ENCODE measurements at regions not wholly inside any gene's neighbourhood (a gene's known extent, or its start where the extent isn't known, plus 50 kb on each side); places are given as distances from the start of the nearest gene placed in this dataset.
A peak's percentile ranks its signal among the peaks of the same experiment; 100 is the strongest.
"Not testable (repeated sequence)": the region's sequence is repeated elsewhere in the genome, so short reads cannot be mapped to it uniquely, and the experiment has no call there.

DNA sequence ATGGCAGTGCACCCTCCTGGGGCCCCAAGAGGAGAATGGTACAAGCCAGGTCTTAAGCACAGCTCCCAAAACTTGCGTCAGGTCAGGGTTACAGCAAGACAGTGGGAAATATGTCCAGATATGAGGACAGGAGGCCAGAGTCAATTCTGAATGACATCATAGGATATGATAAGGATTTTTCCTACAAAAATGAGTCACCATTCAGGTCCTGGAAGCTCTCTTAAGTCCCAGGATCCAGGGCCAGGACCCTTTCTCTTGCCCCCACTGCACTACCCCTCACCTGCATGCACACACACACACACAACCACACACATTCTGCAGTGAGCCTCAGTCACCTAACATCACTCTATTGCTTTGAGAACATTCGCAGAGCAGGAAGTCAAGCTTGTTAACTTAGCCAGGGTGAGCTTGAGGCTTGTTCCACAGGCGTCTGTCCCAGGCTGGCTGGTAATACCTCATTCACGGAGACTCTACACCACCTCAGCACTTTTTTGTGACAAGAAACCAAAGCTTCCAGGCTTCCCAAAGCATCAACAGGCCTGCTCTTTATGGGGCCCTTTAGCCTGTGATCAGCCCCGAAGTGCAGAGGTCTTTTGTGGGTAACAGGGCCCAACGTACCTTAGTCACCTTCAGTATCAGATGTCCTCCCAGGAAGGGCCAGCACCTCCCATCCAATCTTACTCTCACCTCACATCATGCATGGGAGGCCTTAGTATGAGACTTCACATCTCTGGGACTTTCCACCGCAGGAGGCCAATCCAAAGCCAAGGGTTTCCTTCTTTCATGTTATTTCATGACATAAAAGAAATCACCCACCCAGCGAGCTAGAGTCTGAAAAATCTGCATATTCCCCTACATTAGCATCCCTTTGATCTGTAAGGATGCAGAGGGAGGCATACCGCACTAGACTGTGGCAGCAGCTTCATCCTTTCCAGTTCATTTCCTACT is 74.0 kb upstream of the LIPC start:
- no peaks in the 10 kb centered on the region for H3K36me3 ChIP-seq
- no peaks in the 10 kb centered on the region for H3K9me3 ChIP-seq
- no peak for DNase-seq
- peaks cover 0 to 27% (median 18%) of the 10 kb centered on the region in 4 donors for H3K4me1 ChIP-seq
- no peak overlapping the region for H3K4me3 ChIP-seq
- no peaks in the 10 kb centered on the region for H3K27me3 ChIP-seq
- intact Hi-C loops (cut with DNase I), result no loop called here
- whole genome bisulfite sequencing, 2 donors, result 80 to 90% methylated on average over 9 of the region's 9 CpGs
- TF ChIP-seq POLR2AphosphoS5 (IDR thresholded peaks at IDR 0.05) (no peak), EP300 (IDR thresholded peaks at IDR 0.05) (no peak), POLR2A (IDR thresholded peaks at IDR 0.05) (no peak)
- TF ChIP-seq, protein P1, sequence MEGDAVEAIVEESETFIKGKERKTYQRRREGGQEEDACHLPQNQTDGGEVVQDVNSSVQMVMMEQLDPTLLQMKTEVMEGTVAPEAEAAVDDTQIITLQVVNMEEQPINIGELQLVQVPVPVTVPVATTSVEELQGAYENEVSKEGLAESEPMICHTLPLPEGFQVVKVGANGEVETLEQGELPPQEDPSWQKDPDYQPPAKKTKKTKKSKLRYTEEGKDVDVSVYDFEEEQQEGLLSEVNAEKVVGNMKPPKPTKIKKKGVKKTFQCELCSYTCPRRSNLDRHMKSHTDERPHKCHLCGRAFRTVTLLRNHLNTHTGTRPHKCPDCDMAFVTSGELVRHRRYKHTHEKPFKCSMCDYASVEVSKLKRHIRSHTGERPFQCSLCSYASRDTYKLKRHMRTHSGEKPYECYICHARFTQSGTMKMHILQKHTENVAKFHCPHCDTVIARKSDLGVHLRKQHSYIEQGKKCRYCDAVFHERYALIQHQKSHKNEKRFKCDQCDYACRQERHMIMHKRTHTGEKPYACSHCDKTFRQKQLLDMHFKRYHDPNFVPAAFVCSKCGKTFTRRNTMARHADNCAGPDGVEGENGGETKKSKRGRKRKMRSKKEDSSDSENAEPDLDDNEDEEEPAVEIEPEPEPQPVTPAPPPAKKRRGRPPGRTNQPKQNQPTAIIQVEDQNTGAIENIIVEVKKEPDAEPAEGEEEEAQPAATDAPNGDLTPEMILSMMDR (IDR thresholded peaks at IDR 0.05), result no peak
- no peak overlapping the region for H3K27ac ChIP-seq

DNA sequence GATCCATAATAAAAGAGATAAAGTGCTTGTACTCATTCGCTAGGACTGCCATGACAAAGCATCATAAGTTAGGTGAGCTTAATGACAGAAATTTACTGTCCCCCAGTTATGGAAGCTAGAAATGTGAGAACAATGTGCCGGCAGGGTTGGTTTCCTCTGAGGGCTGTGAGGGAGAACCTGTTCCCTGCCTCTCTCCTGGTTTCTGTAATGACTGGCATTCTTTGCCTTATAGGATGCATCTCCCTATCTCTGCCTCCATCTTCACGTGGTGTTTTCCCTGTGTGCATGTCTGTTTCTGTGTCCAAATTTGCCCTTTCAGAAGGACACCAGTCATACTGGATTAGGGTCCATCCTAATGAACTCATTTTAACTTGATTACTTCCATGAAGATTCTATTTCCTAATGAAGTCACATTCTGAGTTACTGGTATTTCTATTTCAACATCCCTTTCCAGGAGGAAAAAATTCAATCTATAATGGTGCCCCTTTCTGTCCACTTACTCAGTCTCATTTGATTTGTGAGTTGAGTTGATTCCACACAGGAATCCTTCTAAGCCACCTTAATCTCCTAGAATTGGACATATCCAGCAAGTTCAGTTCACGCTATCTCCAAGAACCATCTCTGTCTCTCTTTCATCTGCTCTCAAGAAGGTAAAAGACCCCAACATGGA is 71.2 kb upstream of the LIPC start:
- no peaks in the 10 kb centered on the region for H3K36me3 ChIP-seq
- peaks cover 0 to 28% (median 20%) of the 10 kb centered on the region in 4 donors for H3K4me1 ChIP-seq
- no peak overlapping the region for H3K4me3 ChIP-seq
- no peak for TF ChIP-seq POLR2AphosphoS5 (IDR thresholded peaks at IDR 0.05)
- TF ChIP-seq POLR2A (IDR thresholded peaks at IDR 0.05), result no peak
- TF ChIP-seq, protein P1 (IDR thresholded peaks at IDR 0.05), result no peak
- no peak for TF ChIP-seq EP300 (IDR thresholded peaks at IDR 0.05)
- no peaks in the 10 kb centered on the region for H3K27me3 ChIP-seq
- WGBS, 2 donors, result 90 to 93% methylated on average over 4 of the region's 4 CpGs
- no peaks in the 10 kb centered on the region for H3K9me3 ChIP-seq
- DNase-seq, result no peak
- no peak overlapping the region for H3K27ac ChIP-seq
- intact Hi-C loops (cut with DNase I), result no loop called here

DNA sequence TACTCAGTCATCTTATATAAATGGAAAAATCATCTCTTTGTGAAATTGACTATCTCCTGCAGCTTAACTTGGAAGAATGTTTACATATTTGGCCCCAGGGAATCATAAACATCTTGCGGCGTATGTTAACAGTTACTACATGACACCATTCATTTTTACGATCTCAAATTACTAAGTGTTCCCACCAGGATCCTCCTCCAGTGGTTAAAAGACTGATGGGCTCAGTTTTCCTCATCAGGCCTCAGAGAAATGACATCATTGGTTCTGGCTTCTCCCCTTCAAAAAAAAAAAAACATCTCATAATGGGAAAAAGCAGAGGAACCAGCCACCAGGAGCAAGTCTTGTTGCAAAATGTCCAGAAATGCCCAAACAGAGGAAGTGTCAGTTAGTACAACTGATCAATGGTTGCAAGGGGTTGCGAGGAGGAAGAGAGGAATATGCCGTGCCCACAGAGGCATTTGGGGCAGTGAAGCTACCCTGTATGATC is 70.5 kb upstream of the LIPC start:
- Histone ChIP-seq H3K27ac (no peak overlapping the region), H3K36me3 (no peaks in the 10 kb centered on the region), H3K27me3 (no peaks in the 10 kb centered on the region), H3K4me3 (no peak overlapping the region), H3K9me3 (no peaks in the 10 kb centered on the region), H3K4me1 (peaks cover 0 to 28% (median 20%) of the 10 kb centered on the region in 4 donors)
- intact Hi-C loops (cut with DNase I), result no loop called here
- no peak for DNase-seq
- WGBS, 2 donors, result 56 to 63% methylated on average over 5 of the region's 5 CpGs
- TF ChIP-seq, protein P1 (IDR thresholded peaks at IDR 0.05), result no peak
- no peak for TF ChIP-seq EP300 (IDR thresholded peaks at IDR 0.05)
- no peak for TF ChIP-seq POLR2A (IDR thresholded peaks at IDR 0.05)
- TF ChIP-seq POLR2AphosphoS5 (IDR thresholded peaks at IDR 0.05), result peak in 2 of 4 donors; percentile 9 to 24

DNA sequence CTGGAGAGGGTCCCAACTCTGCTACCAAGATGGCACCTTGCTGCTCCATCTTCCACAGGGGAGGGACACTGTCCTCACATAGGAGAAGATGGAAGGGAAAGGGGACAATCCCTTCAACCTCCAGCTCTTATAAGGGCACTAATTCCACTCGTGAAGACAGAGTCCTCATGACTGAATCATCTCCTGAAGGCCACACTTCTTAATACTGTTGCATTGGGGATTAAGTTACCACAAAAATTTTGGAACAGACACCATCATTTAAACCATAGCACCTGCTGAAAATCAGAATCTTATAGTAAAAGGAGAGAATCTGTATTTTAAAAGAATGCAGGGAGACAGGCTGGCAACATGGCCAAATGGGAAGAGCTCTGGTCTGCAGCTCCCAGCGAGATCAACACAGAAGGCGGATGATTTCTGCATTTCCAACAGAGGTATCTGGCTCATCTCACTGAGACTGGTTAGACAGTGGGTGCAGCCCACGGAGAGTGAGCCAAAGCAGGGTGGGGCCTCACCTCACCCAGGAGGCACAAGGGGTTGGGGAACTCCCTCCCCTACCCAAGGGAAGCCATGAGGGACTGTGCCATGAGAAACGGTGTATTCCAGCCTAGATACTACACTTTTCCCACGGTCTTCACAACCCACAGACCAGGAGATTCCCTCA is 69.4 kb upstream of the LIPC start:
- Histone ChIP-seq H3K4me1 (peaks cover 0 to 28% (median 20%) of the 10 kb centered on the region in 4 donors), H3K36me3 (no peaks in the 10 kb centered on the region), H3K4me3 (no peak overlapping the region), H3K27ac (no peak overlapping the region), H3K9me3 (no peaks in the 10 kb centered on the region), H3K27me3 (no peaks in the 10 kb centered on the region)
- 71 to 75% methylated on average over 6 of the region's 6 CpGs for WGBS, 2 donors
- TF ChIP-seq, protein P1 (IDR thresholded peaks at IDR 0.05), result no peak
- intact Hi-C loops (cut with DNase I), result no loop called here
- no peak for DNase-seq

DNA sequence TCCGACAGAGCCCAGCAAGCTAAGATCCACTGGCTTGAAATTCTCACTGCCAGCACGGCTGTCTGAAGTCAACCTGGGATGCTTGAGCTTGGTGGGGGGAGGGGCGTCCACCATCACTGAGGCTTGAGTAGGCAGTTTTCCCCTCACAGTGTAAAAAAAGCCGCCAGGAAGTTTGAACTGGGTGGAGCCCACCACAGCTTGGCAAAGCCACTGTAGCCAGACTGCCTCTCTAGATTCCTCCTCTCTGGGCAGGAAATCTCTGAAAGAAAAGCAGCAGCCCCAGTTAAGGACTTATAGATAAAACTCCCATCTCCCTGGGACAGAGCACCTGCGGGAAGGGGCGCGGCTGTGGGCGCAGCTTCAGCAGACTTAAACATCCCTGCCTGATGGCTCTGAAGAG is 68.7 kb upstream of the LIPC start:
- intact Hi-C loops (cut with DNase I); DNase-seq; H3K27me3 ChIP-seq; H3K4me3 ChIP-seq; H3K9me3 ChIP-seq; H3K36me3 ChIP-seq; H3K27ac ChIP-seq: not testable (repeated sequence)
- H3K4me1 ChIP-seq, result peaks cover 0 to 28% (median 20%) of the 10 kb centered on the region in 4 donors
- WGBS, 2 donors, result 51 to 56% methylated on average over 8 of the region's 8 CpGs

DNA sequence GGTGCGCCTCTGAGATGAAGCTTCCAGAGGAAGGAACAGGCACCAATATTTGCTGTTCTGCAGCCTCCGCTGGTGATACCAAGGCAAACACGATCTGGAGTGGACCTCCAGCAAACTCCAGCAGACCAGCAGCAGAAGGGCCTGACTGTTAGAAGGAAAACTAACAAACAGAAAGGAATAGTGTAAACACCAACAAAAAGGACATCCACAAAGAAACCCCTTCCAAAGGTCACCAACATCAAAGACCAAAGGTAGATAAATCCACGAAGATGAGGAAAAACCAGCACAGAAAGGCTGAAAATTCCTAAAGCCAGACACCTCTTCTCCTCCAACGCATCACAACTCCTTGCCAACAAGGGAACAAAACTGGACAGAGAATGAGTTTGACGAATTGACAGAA is 68.1 kb upstream of the LIPC start:
- H3K9me3 ChIP-seq; H3K27ac ChIP-seq; DNase-seq; H3K27me3 ChIP-seq; intact Hi-C loops (cut with DNase I); H3K36me3 ChIP-seq; H3K4me3 ChIP-seq: not testable (repeated sequence)
- 81 to 89% methylated on average over 6 of the region's 6 CpGs for WGBS, 2 donors
- peaks cover 0 to 28% (median 20%) of the 10 kb centered on the region in 4 donors for H3K4me1 ChIP-seq

DNA sequence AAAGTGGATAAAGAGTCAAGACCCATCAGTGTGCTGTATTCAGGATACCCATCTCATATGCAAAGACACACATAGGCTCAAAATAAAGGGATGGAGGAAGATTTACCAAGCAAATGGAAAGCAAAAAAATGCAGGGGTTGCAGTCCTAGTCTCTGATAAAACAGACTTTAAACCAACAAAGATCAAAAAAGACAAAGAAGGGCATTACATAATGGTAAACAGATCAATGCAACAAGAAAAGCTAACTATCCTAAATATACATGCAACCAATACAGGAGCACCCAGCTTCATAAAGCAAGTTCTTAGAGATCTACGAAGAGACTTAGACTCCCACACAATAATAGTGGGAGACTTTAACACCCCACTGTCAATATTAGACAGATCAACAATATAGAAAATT is 66.7 kb upstream of the LIPC start:
- 95% methylated on average over 1 of the region's 1 CpG for WGBS, 2 donors
- H3K4me1 ChIP-seq, result peaks cover 0 to 28% (median 20%) of the 10 kb centered on the region in 4 donors
- H3K27ac ChIP-seq; intact Hi-C loops (cut with DNase I); H3K36me3 ChIP-seq; H3K27me3 ChIP-seq; H3K4me3 ChIP-seq; H3K9me3 ChIP-seq; DNase-seq: not testable (repeated sequence)
